H1 (cell line): ENCODE measurements at regions not wholly inside any gene's neighbourhood (a gene's known extent, or its start where the extent isn't known, plus 50 kb on each side); places are given as distances from the start of the nearest gene placed in this dataset.

Experiments
- BCL11A ChIP-seq, 2 experiments: IDR thresholded peaks; one replicate each; pipeline ENCODE4 v1.6.1; 2011; ENCODE audit warnings: low read depth in 2 of 2, low read length in 2 of 2, mild to moderate bottlenecking in 2 of 2
- EZH2 ChIP-seq: fragments of 200-600 bp; sonication (generic); IDR thresholded peaks from 2 replicates; pipeline ENCODE4 v1.7.1; 2012; ENCODE audit warnings: low read depth, mild to moderate bottlenecking, moderate library complexity, low read length, inconsistent platforms; ENCODE audit not compliant: severe bottlenecking
- NRF1 ChIP-seq: IDR thresholded peaks from 2 replicates; pipeline ENCODE4 v1.6.1; 2011; ENCODE audit warnings: mild to moderate bottlenecking, low read depth, low read length, improper control_type of control experiment
- SIRT6 ChIP-seq: IDR thresholded peaks from one replicate; pipeline ENCODE4 v1.7.1; 2012; ENCODE audit warnings: low read length, inconsistent platforms
- SP1 ChIP-seq: IDR thresholded peaks from 2 replicates; pipeline ENCODE4 v1.6.1; 2011; ENCODE audit warnings: low read depth, low read length
- TCF12 ChIP-seq: IDR thresholded peaks from 2 replicates; pipeline ENCODE4 v1.6.1; 2011; ENCODE audit warnings: low read depth, mild to moderate bottlenecking, low read length

DNA sequence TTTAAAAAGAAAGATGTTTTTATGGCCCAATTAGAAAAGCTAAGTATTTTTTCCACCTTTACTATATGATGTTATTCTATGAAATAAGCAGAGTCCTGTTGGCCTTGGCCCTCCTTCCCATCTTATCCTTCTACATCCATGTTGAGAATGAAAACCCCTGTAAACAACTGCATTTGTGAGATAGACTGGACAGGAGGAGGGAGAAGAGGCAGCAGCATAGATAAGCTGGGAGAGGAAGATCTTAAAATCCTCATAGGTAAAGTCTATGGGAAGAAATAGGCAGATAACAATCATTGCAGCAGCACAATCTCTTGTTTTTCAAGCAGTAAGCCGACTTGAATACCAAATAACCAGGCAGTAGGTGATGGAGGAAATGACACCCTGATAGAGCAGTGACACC is 207.6 kb upstream of the PARD3B start (continued):
- no peak for TF ChIP-seq EZH2
- TF ChIP-seq SP1, result no peak
- no peak for TF ChIP-seq TCF12
- TF ChIP-seq NRF1, result no peak
- no peak for TF ChIP-seq BCL11A (IDR thresholded peaks at IDR 0.05; ENCODE audit: low read depth in 2 of 2, low read length in 2 of 2)
- TF ChIP-seq SIRT6, result no peak
